Activated T-helper 1 cell treated with Interleukin-2 at 50 U/mL for 16 hours (primary cell): ENCODE measurements at regions not wholly inside any gene's neighbourhood (a gene's known extent, or its start where the extent isn't known, plus 50 kb on each side); places are given as distances from the start of the nearest gene placed in this dataset.
"Not testable (repeated sequence)": the region's sequence is repeated elsewhere in the genome, so short reads cannot be mapped to it uniquely, and the experiment has no call there.

ENCODE experiments used
- DNase-seq: peaks from one replicate; pipeline ENCODE4 v3.0.0-alpha.2; 2020; ENCODE audit warnings: low read depth

DNA sequence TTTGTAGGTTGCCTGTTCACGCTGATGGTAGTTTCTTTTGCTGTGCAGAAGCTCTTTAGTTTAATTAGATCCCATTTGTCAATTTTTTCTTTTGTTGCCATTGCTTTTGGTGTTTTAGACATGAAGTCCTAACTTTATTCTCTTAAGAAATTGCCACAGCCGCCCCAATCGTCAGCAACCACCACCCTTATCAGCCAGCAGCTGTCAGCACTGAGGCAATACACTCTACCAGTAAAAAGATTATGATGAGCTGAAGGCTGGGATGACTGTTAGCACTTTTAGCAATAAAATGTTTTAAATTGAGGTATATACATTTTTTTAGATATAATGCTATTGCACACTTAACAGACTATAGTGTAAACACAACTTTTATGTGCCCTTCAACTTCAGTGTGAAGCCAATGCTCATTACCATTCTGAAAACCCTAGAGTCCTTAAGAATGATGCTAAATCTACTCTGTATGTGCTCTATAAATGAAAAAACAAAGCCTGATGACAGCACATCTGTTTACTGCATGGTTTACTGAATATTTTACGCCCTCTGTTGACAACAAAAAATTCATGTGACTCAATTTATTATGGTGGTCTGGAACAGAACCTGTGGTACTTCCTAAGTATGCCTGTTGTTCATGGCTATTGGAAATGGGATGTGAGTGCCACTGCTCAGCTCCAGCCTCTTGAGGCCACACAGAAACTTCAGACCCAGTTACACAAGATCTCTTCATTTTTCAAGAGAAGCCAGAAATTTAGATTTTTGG, 197.4 kb downstream of the DUSP6 start:
- no peak for DNase-seq

DNA sequence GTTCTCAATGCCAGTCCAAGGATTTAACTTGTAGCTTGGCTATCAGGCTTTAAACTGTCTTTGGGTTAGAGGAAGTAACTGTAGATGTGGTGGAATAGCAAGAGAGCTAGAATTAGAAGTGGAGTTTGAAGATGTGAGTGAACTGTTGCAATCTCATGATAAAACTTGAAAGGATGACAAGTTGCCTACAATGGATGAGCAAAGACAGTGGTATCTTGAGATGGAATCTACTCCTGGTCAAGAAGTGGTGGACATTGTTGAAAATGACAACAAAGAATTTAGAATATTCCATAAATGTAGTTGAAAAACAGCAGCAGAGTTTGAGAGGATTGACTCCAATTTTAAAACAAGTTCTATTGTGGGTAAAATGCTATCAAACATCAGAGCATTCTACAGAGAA, 199.0 kb downstream of the DUSP6 start:
- no peak for DNase-seq

DNA sequence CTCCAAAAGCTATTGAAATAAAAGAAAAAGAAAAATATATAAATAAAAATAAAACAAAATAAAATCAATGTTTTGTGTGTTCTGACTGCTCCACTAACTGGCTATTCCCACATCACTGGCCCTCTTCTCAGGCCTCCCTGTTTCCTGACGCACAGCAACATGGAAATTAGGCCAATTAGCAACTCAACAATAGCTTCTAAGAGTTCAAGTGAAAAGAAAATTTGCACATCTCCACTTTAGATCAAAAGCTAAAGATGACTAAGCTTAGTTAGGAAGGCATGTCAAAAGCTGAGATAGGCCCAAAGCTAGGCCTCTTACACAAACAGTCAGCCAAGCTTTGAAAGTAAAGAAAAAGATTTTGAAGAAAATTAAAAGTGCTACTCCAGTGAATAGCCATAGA, 200.8 kb downstream of the DUSP6 start:
- no peak for DNase-seq

DNA sequence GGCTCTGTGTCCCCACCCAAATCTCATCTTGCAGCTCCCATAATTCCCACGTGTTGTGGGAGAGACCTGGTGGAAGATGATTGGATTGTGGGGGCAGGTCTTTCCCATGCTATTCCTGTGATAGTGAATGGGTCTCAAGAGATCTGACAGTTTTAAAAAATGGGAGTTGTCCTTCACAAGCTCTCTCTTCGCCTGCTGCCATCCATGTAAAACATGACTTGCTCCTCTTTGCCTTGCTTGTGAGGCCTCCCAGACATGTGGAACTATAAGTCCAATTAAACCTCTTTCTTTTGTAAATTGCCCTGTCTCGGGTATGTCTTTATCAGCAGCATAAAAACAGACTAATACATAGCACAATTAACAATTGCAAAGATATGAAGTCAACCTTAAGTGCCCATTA, 201.5 kb downstream of the DUSP6 start:
- DNase-seq, result not testable (repeated sequence)

DNA sequence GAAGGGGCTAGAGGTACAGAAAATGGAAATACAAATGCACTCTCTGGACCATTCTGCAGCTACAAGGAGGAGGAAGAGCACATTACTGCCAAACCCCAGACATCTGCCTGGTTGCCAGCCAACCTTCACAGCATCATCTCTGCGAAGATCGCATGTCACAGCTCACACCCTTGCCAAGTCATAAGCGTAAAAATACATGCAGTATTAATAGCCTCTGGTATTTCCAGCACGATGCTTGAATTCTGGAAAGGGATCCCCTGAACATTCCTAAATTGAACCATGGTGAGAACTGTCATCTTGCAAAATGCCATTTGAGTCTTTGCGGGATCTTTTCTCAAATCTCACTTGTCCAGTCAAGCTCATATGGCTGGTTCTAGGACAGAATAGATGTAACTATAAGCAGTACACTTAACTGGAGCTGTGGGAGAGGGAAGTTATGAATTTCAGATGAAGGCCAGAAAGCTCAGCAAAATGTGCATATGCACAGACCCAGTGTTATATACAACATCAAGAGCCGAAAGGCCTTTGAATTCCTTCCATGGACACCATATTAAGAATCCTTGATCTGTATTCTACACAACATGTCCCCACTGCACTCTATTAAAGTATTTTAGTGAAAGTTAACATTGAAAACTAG, 211.6 kb downstream of the DUSP6 start:
- no peak for DNase-seq

DNA sequence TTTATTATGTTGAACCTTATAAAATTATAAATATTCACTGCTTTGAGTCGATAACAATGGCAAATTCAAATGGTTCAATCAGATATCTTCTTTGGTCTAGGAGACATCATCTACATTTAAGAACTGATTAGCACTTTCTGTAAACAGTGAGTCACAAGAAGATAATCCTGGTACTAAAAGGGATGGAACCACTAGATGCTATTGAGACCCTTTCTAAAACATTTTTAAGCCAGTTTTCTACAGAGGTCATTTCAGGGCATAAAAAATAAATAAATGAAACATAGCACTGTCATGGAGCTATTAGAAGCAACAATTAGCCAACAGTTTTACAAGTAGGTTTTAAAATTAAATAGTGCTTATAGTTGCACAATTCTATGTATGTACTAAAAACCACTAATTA, 212.2 kb downstream of the DUSP6 start:
- no peak for DNase-seq

DNA sequence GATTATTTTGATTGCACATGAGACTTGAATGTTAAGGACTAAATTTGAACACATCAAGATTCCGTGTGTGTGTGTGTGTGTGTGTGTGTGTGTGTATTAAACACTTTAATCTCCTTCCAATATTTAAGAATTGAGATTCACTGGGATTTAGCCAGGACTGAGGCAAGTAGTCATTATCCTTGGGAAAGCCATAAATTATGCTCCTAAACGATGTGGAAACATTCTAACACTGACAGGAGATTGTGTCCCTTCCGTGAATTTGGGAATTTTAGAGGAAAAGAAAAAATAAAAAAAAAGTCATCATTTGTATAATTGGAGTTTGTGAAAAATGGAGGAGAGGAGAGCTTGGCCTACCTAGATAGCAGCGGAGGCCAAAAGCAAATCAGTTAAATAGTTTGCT, 212.9 kb downstream of the DUSP6 start:
- no peak for DNase-seq

DNA sequence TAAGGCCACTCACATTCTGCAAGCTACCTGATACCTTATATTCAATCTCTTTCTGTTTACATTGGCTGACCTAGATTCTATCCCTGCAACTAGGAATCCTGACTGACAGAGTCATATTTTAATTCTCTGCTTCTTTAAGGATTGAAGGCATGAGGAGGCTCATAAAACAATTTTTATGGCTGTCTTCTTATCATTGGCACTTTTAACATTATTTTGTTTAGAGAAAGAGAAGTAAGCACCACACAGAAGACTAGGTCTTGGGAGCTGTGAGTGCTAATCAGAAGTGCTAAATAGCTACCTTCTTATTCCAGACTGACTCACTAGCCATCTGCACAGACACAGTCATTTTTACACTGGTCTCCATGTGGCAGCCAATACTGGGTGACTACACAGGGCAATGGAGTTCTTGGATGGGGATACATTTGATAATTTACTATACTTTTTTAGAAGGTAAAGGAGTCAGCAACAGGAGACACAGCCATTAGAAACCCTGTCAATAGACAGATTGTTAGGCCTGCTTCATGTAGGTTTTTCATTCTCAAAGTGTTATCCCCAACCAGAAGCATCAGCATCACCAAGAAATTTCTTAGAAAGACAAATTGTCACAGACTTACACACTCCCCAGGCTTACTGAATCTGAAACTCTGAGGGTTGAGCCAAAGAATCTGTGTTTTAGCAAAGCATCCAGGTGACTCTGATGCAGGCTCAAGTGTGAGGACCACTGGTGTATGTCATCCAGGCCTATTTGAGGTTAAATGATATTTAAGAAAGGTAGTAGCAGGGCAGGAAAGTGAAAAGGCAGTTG, 214.1 kb downstream of the DUSP6 start:
- DNase-seq, result no peak

DNA sequence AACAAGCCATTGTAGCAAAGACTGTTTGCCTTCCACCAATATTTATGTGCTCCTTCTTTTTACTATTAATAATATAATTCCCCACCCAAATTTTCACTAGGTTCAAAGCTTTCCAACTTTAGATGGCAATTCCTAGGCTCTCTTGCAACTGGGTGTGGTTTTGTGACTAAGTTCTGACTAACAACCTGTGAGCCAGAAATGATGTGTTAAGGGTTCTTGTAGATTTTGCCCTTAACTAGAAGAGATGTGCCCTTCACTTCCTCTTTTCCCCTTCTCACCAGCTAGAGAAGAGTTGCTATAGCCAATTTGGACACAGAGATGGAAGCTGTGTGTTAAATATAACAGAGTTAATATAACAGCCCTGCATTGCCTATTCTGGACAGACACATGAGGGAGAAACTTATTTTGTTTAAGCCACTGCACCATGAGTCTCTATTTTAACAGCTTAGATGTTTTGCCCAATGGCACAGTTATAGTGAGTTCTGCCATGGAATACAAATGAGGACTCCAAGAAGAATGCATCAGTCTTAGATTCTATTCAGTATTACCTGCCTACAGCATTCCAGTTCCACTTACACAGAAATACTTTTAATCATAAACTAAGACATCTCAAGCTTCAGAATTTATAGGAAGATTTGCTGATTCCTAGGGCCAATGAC, 216.2 kb downstream of the DUSP6 start:
- DNase-seq, result no peak

DNA sequence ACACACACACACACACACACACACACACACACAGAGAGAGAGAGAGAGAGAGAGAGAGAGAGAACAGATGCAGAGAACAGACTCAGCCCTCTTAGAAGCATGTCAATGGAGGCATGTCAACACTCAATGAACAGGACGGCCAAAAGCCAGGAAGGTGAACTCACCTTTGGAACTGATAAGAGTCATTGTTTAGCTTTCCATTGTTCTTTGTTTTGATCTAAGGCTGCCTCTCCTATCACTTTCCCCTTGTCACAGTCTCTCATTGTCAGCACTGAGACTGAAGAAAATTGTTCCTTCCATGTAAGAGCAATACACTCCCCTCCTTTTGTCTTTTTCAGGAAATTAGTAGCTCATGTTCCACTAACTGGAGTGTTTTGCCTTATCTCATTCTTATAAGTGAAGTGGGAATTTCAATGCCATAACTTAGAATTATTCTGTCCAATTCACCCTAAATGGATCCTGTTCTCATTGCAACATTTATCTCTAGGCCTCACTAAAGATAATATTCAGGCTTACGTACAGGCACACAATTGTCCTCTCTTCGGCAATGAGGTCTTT, 218.0 kb downstream of the DUSP6 start:
- DNase-seq, result no peak

DNA sequence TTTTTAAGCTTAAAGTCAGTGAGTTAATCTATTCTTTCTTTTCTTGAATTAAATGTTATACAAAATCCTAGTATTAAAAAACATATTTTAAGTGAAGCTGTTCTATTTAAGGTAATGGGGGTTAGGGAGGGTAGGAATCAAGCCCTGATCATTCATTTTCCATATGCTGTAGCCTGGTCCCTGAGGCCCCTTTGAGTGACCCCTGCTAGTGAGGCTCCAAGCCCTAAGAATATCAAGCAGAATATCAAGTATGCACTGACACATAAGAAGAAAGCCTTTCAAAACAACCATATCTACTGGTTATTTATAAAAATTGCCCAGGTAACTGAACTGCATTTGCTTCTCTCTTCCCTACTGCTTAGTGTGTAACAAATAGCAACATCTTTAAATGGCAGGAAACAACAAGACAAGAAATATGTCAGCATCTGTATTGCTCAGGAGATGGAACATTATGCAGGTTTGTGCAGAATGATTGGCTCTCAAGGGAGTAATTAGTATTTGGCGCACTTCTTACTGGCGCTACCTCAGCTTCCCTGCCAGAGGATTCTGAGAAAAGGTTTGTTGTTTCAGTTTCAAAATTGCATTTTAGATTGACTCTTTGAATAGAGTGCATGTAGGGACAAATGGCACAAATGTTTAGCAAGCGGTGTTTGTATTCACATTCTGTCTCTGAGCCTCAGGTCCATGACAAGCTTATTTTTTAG, 223.0 kb downstream of the DUSP6 start:
- DNase-seq, result no peak

DNA sequence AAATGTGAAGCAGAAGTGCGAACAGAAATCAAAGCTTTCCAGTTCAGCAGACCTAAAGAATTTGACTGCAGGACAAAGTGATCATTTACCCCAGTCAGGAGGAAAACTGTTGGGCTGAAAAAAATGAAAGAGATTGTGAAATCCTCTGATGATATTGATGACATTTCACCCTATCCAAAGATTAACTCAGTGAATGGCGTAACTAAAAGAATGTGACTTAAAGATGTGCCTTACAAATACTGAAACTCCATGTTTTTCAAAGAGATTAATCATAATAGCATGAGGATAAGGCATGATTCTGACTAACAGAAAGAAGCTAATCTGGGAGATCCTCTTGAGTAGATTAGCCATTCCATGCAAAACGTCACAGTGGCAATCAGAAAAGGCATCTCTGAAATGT, 225.6 kb downstream of the DUSP6 start:
- DNase-seq, result no peak

DNA sequence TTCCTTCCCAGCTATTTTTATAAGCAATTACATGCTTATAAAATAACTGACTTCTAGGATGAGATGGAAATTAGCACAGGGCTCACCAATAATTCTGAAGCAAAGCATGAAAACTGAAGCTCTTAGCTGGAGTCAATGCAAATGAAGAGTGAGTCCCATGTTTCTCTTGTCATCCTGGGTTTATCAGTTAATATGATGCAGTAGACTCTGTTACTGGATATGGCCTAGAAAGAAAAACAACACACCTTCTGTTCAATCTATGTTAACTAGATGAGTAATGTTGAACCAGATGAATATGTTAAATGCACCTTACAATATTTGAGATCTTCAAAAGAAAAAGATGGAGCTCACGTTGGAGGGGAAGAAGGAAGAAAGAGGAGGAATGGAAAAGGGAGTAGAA, 229.4 kb downstream of the DUSP6 start:
- no peak for DNase-seq

DNA sequence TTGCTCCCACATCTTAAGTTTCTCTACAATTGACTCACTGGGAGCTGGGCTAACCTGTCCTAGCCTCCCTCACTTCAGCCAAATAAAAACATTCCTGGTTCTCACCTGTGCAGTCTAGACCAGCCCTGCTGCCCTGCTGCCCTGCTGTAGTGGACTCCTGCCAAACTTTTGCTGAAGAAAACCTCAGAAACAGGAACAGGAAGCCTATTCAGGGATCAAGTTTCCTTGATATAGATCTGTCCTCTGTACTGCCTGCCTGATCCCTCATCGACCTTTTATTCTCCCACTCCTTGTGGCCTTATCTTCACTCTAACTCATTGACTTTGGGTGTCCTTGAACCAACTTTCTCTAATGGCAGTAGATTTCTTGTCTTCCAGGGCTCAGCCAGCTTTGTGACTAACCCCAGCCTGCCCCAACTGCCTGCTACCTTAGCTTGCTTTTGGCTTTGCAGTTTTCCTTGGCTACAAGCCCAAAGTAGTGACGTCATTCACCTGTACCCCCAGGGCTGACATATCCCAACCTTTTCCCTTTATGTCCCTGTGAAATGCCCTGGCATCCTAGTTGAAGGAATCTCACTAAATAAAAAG, 234.8 kb downstream of the DUSP6 start:
- no peak for DNase-seq

DNA sequence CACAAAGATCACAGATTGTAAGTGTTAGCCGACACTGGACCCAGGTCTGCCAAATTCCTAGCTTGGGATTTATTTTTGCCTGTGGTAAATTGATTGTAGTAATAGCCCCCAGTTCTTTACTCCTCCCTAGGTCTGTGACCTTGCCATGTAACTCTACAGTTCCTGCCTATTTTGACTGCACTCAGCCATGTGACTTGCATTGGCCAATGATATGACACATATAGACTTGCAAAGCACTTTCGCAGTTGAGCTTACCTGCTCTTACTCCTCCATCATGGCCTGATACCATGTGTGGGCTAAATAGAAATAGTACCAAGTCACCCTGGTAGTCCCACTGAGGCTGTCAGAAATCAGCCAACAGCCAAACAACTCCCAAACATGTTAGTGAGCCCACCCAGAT, 240.3 kb downstream of the DUSP6 start:
- no peak for DNase-seq

DNA sequence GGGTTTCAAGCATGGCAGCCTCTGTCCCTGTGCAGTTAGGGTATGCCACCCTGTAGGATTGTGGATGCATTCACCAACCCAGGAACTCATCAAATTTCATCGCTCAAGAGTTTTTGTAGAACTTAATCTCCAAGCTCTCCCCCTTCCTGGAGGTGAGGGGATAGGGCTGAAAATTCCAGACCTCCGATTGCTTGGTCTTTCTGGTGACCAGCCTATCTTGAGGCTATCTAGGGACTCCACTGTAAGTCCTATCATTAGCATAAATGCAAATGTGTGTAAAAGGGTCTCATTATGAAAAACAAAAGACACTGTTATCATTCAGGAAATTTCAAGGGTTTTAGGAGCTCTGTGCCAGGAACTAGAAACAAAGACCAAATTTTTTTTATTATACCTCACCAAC, 244.0 kb downstream of the DUSP6 start:
- DNase-seq, result no peak

DNA sequence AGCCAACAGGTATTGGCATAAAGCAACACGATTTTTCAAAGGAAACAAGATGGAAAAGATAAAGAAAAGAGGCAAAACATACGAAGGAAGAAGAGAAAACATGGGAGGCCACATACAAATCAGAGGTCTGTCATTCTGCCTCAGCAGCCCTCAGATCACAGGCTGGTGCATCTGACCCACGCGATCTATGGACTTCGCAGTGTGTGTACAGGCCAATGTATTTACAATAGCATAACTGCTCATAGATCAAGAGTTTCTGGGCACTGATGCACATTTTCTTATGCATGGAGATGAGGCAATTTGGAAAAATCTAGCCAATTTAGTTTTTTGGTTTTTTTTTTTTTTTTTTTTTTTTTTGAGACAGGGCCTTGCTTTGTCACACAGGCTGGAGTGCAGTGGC, 245.4 kb downstream of the DUSP6 start:
- no peak for DNase-seq

DNA sequence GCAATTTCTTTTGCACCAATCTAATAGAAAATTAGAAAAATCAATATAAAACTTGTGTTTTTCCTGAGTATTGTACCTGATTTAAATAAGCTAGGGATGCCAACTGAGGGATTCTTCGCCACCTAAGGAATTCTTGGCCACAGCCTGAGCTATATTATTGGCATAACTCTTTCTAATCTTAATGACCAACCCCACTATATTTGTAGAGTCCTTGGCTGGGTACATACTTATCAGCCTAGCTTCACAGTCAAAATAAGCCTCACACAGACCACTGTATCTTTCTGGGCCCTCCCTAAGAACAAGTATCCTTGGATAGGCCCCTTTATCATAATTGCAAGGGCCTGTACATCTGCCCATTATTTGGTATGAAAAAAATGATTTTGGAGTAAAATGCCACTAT, 247.1 kb downstream of the DUSP6 start:
- no peak for DNase-seq

DNA sequence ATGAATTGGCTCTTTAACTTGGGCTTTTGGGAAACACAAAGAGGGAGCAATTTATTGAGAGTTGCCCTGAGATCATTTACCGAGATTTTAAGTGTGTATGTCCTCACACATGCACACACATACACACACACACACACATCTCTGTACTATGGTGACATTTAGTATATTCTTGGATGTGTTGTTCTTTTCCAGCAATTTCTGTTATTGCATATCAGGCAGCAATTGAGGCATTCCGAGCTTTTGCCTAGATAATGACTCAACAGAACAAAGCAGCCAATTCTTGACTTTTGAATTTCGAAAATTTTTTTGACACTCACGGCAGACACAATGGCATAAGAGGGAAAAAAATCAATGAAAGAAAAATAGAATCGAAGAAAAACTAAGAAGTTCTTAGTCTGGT, 248.5 kb downstream of the DUSP6 start:
- DNase-seq, result no peak

DNA sequence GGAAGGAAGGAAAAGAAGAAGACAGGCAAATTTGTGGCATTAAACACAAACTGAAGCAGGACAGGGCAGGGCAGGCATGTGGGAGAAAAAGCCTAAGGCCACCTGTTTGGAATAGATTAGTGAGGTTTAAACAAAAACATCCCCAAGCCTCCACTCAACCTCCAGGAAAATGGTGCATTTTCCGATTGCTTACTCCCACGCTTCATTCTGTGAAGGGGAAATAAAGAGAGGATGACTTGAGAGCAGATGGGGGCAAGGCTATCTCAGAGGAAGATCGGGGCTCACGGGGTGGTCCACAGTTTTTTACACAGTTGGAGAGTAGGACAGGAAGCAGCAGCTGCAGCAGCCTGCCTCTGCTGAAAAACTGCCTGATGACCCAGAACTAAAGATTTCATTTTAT, 250.9 kb downstream of the DUSP6 start:
- no peak for DNase-seq

DNA sequence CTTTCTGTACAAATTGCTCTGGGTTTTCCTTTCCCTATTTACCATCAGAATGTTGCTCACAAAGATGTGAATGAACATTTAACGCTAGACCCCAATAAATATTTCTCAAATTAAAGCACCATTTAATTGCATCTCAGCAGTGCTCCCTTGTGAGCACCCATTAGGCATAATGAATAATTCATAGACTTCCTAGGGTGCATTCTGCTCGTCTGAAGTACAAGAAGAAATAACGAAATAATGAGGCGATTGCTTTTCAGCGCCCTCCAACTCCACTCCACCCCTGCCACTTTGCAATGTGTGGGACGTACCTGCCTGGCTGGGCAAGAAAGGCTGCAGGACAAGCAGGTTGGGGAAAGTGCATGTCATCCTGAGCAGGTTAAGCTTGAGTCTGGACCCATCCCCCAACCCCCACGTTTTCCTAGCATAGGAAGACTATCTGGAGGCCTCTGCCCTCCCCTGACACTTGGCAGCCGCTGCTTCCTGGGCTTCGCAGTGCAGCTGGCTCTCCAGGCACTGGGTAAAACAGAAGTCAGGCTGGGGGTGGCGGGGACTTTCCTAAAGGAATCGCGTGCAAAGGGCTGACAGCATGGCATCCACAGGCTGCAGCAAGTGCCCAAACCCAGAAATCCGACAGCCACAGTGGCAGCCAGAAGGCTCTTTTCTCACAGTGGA, 253.7 kb downstream of the DUSP6 start:
- no peak for DNase-seq
